GM12892 (cell line): ENCODE measurements at regions not wholly inside any gene's neighbourhood (a gene's known extent, or its start where the extent isn't known, plus 50 kb on each side); places are given as distances from the start of the nearest gene placed in this dataset.

Source experiments
- POLR2A ChIP-seq: IDR thresholded peaks from 2 replicates; pipeline ENCODE4 v1.6.1; 2011; ENCODE audit warnings: low read depth, low read length, control low read depth
- TAF1 ChIP-seq: IDR thresholded peaks from 2 replicates; pipeline ENCODE4 v1.6.1; 2011; ENCODE audit warnings: low read depth, mild to moderate bottlenecking, control low read depth, low read length, borderline replicate concordance

GRCh38 chr4:10181745-10182445 lies 65.3 kb upstream of the WDR1 start:
- TF ChIP-seq POLR2A, result no peak
- TF ChIP-seq TAF1, result no peak
